IMR-90 (cell line): ENCODE measurements at regions not wholly inside any gene's neighbourhood (a gene's known extent, or its start where the extent isn't known, plus 50 kb on each side); places are given as distances from the start of the nearest gene placed in this dataset.

Source experiments
- ATAC-seq: fragments of 200-7000 bp; cut with Tn5 transposase; 2 replicates; pipeline ENCODE4 v1.9.1; 2020; ENCODE audit warnings: low read depth, mild to moderate bottlenecking, moderate library complexity
- BruUV-seq: library from RNA; stranded (reverse); fragments of 400-500 nt; replicated peaks from 2 replicates; lab custom pipeline; 2021; lab: Mats Ljungman, UMichigan
- CTCF ChIA-PET: fragments of 300-600 bp; formaldehyde crosslinking; extraction: SDS; loops from one replicate; lab custom pipeline; 2021; ENCODE audit warnings: antibody characterized with exemption; lab: Yijun Ruan, JAX
- POLR2A ChIA-PET: fragments of 300-600 bp; sonication (Branson Sonifier 250); formaldehyde crosslinking; loops from one replicate; lab custom pipeline; 2022; ENCODE audit warnings: antibody characterized with exemption; ENCODE audit not compliant: unreplicated experiment; lab: Charles Lee
- DNase-seq: peaks from one replicate; pipeline ENCODE4 v3.0.0; 2013
- H2AFZ ChIP-seq: replicated peaks from 2 replicates; pipeline ENCODE3; 2013; ENCODE audit warnings: low read length, mild to moderate bottlenecking; ENCODE audit not compliant: poor library complexity
- H2AK5ac ChIP-seq: 2 replicates; pipeline ENCODE4 v1.6.1; 2013; ENCODE audit warnings: low read depth, low read length, inconsistent platforms
- H2AK9ac ChIP-seq: replicated peaks from 2 replicates; pipeline ENCODE3; 2013; ENCODE audit warnings: mild to moderate bottlenecking, low read depth, low read length, moderate library complexity; ENCODE audit not compliant: poor library complexity
- H2BK120ac ChIP-seq: 2 replicates; pipeline ENCODE4 v1.6.1; 2013; ENCODE audit warnings: low read depth, low read length, inconsistent platforms
- H2BK15ac ChIP-seq: 3 replicates; pipeline ENCODE4 v1.6.1; 2013; ENCODE audit warnings: low read depth, low read length, inconsistent platforms
- H2BK20ac ChIP-seq: 2 replicates; pipeline ENCODE4 v1.6.1; 2013; ENCODE audit warnings: low read depth, mild to moderate bottlenecking, inconsistent platforms, low read length, moderate library complexity
- H2BK5ac ChIP-seq: 2 replicates; pipeline ENCODE4 v1.6.1; 2013; ENCODE audit warnings: mild to moderate bottlenecking, low read depth, low read length, inconsistent platforms; ENCODE audit not compliant: poor library complexity, severe bottlenecking
- H3K14ac ChIP-seq: replicated peaks from 2 replicates; pipeline ENCODE4 v1.6.1; 2013; ENCODE audit warnings: low read depth, low read length, inconsistent platforms
- H3K18ac ChIP-seq: 2 replicates; pipeline ENCODE4 v1.6.1; 2013; ENCODE audit warnings: low read depth, low read length, control low read depth
- H3K23ac ChIP-seq: 2 replicates; pipeline ENCODE4 v1.6.1; 2013; ENCODE audit warnings: low read depth, low read length, inconsistent platforms
- H3K27ac ChIP-seq: 2 replicates; pipeline ENCODE4 v1.5.1; 2013; ENCODE audit warnings: mild to moderate bottlenecking, control low read depth, low read length; ENCODE audit not compliant: insufficient read depth
- H3K27me3 ChIP-seq: 2 replicates; pipeline ENCODE4 v1.6.1; 2013; ENCODE audit warnings: low read length; ENCODE audit not compliant: control insufficient read depth, insufficient read depth
- H3K36me3 ChIP-seq: 2 replicates; pipeline ENCODE4 v1.6.1; 2013; ENCODE audit warnings: low read length, mixed read lengths; ENCODE audit not compliant: control insufficient read depth, insufficient read depth
- H3K4ac ChIP-seq: 2 replicates; pipeline ENCODE4 v1.6.1; 2013; ENCODE audit warnings: low read depth, low read length, inconsistent platforms
- H3K4me1 ChIP-seq: 2 replicates; pipeline ENCODE4 v1.6.1; 2013; ENCODE audit warnings: low read length, mixed read lengths; ENCODE audit not compliant: control insufficient read depth, insufficient read depth
- H3K4me2 ChIP-seq: 2 replicates; pipeline ENCODE4 v1.6.1; 2013; ENCODE audit warnings: low read depth, mild to moderate bottlenecking, control low read depth, low read length, moderate library complexity
- H3K4me3 ChIP-seq: 2 replicates; pipeline ENCODE4 v1.5.1; 2013; ENCODE audit warnings: low read depth, mild to moderate bottlenecking, control low read depth, low read length, moderate library complexity; ENCODE audit not compliant: insufficient read depth
- H3K56ac ChIP-seq: 2 replicates; pipeline ENCODE4 v1.6.1; 2013; ENCODE audit warnings: low read length, inconsistent platforms; ENCODE audit not compliant: insufficient read depth; ENCODE audit errors: extremely low read depth
- H3K79me1 ChIP-seq, 2 experiments: 2 replicates each; pipeline ENCODE4 v1.6.1; 2013; ENCODE audit warnings: low read length in 2 of 2, inconsistent platforms in 1 of 2, low read depth in 1 of 2
- H3K9ac ChIP-seq: 2 replicates; pipeline ENCODE4 v1.6.1; 2013; ENCODE audit warnings: low read depth, low read length, control low read depth
- H3K9me1 ChIP-seq: 2 replicates; pipeline ENCODE4 v1.6.1; 2013; ENCODE audit warnings: low read length, inconsistent platforms; ENCODE audit not compliant: insufficient read depth
- H3K9me3 ChIP-seq: 2 replicates; pipeline ENCODE4 v1.6.1; 2013; ENCODE audit warnings: low read length; ENCODE audit not compliant: control insufficient read depth, insufficient read depth
- H4K20me1 ChIP-seq: 2 replicates; pipeline ENCODE4 v1.6.1; 2013; ENCODE audit warnings: low read length, inconsistent platforms; ENCODE audit not compliant: insufficient read depth
- H4K5ac ChIP-seq: 2 replicates; pipeline ENCODE4 v1.6.1; 2013; ENCODE audit warnings: mild to moderate bottlenecking, low read depth, low read length, control low read depth
- H4K8ac ChIP-seq, 2 experiments: 2 replicates each; pipeline ENCODE4 v1.6.1; 2013; ENCODE audit warnings: low read depth in 2 of 2, low read length in 2 of 2, control low read depth in 1 of 2, inconsistent platforms in 1 of 2
- H4K91ac ChIP-seq: 2 replicates; pipeline ENCODE4 v1.6.1; 2013; ENCODE audit warnings: low read depth, low read length, inconsistent platforms; ENCODE audit not compliant: insufficient read depth
- BHLHE40 ChIP-seq: fragments of 150-350 bp; IDR thresholded peaks from 2 replicates; pipeline ENCODE4 v1.6.1; 2016; ENCODE audit warnings: mild to moderate bottlenecking, low read depth, low read length
- CEBPB ChIP-seq: IDR thresholded peaks from 2 replicates; pipeline ENCODE4 v1.6.1; 2012; ENCODE audit warnings: low read depth, low read length, improper control_type of control experiment
- CHD1 ChIP-seq: IDR thresholded peaks from 2 replicates; pipeline ENCODE4 v1.6.1; 2012; ENCODE audit warnings: low read depth, low read length, improper control_type of control experiment
- FOS ChIP-seq: fragments of 150-350 bp; IDR thresholded peaks from 2 replicates; pipeline ENCODE4 v1.6.1; 2016; ENCODE audit warnings: low read depth, low read length
- MXI1 ChIP-seq: IDR thresholded peaks from 2 replicates; pipeline ENCODE4 v1.6.1; 2012; ENCODE audit warnings: low read depth, mild to moderate bottlenecking, low read length, moderate library complexity, borderline replicate concordance
- NFE2L2 ChIP-seq: fragments of 150-350 bp; IDR thresholded peaks from 2 replicates; pipeline ENCODE4 v1.6.1; 2016; ENCODE audit warnings: low read depth, mild to moderate bottlenecking, low read length
- RAD21 ChIP-seq: IDR thresholded peaks from 2 replicates; pipeline ENCODE4 v1.6.1; 2012; ENCODE audit warnings: low read length, improper control_type of control experiment
- RCOR1 ChIP-seq: IDR thresholded peaks from 2 replicates; pipeline ENCODE4 v1.6.1; 2012; ENCODE audit warnings: mild to moderate bottlenecking, low read length, improper control_type of control experiment; ENCODE audit not compliant: insufficient replicate concordance
- RFX5 ChIP-seq: IDR thresholded peaks from 2 replicates; pipeline ENCODE4 v1.8.0; 2012; ENCODE audit warnings: low read depth, mild to moderate bottlenecking, low read length, moderate library complexity
- SMC3 ChIP-seq: fragments of 150-350 bp; IDR thresholded peaks from 2 replicates; pipeline ENCODE4 v1.6.1; 2016; ENCODE audit warnings: low read depth, mild to moderate bottlenecking, antibody characterized with exemption, low read length, moderate library complexity
- WGBS, 2 experiments: methylation state at CpG; one replicate each; pipeline versions ENCODE4 v1.1.5 to v1.1.7; 2013; ENCODE audit warnings: missing lambda C conversion rate in 2 of 2; ENCODE audit not compliant: insufficient read length in 1 of 2; ENCODE audit errors: extremely low coverage in 2 of 2; 5-methylcytosine and 5-hydroxymethylcytosine counted together
- dilution Hi-C: fragments of 300-500 bp; cut with HindIII; formaldehyde crosslinking; loops from one replicate; pipeline ENCODE4 v1.14.3; 2018; ENCODE audit warnings: low sequenced_read_pairs; ENCODE audit not compliant: unreplicated experiment
- in situ Hi-C: fragments of 300-500 bp; cut with MboI; formaldehyde crosslinking; loops from 3 replicates; pipeline ENCODE4 v1.14.3; 2019; ENCODE audit warnings: low sequenced_read_pairs, inconsistent platforms, mixed read lengths
- intact Hi-C: fragments of 100-400 bp; cut with micrococcal nuclease; formaldehyde crosslinking; loops from 2 replicates; pipeline ENCODE4 v1.10.0; 2022
- TF ChIP-seq, protein P1 (sequence below): fragments of 150-350 bp; IDR thresholded peaks from 2 replicates; pipeline ENCODE4 v1.6.1; 2017; ENCODE audit warnings: mild to moderate bottlenecking, antibody characterized with exemption, low read length, low read depth
- TF ChIP-seq, protein P2 (sequence below): conservative IDR thresholded peaks from 2 replicates; pipeline ENCODE4 v1.5.1; 2012; ENCODE audit warnings: mild to moderate bottlenecking, low read depth, low read length, improper control_type of control experiment
- TF ChIP-seq, protein P3 (sequence below): fragments of 150-350 bp; IDR thresholded peaks from 2 replicates; pipeline ENCODE4 v1.6.1; 2016; ENCODE audit warnings: low read depth, mild to moderate bottlenecking, low read length, moderate library complexity, borderline replicate concordance

DNA sequence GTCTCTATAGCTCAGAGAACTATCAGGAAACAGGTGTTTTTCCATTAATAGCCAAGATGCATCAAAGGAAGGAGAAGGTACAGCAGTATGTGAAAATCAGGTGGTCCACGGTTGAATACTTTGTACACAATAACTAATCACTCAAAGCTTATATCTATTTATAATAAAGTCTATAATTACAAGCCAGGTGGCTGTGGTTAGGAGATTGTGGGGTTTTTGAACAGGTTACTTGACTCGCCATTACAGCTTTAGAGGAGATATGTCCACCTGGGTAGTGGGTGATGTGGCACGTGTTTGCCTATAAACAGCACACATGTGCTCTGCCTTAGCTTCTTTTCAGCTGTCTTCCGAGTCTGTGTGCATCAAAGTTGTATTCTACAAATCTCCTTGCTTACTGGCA lies 892.2 kb upstream of the ZEB2 start:
- Histone ChIP-seq H4K5ac (no peak overlapping the region), H3K9me3 (no peaks in the 10 kb centered on the region), H3K9me1 (no peaks in the 10 kb centered on the region), H2BK120ac (no peak overlapping the region), H3K23ac (no peak overlapping the region), H2AK9ac (no peak overlapping the region), H2AK5ac (no peak overlapping the region), H3K79me1 (no peaks in the 10 kb centered on the region), H3K14ac (no peak overlapping the region), H3K4ac (no peak overlapping the region), H4K8ac (no peak overlapping the region), H3K4me1 (no peaks in the 10 kb centered on the region), H2BK5ac (no peak overlapping the region), H3K27ac (no peak overlapping the region), H3K4me2 (no peak overlapping the region), H3K4me3 (no peak overlapping the region), H2BK15ac (no peak overlapping the region), H3K18ac (no peak overlapping the region), H4K20me1 (no peaks in the 10 kb centered on the region), H3K36me3 (no peaks in the 10 kb centered on the region), H2AFZ (no peak overlapping the region), H3K56ac (no peak overlapping the region), H4K91ac (no peak overlapping the region), H3K9ac (no peak overlapping the region), H2BK20ac (no peak overlapping the region), H3K27me3 (no peaks in the 10 kb centered on the region)
- in situ Hi-C loops (no loop called here), intact Hi-C loops (no loop called here), dilution Hi-C loops (no loop called here)
- CTCF ChIA-PET, result no interaction called here
- no CpG with 5 or more reads among the region's 4 CpGs for WGBS, 2 experiments
- DNase-seq (no peak), ATAC-seq (no peak)
- no TSS peak for BruUV-seq
- no peak for TF ChIP-seq BHLHE40
- TF ChIP-seq SMC3, result no peak
- no peak for TF ChIP-seq RCOR1
- no peak for TF ChIP-seq FOS
- TF ChIP-seq, protein P1, sequence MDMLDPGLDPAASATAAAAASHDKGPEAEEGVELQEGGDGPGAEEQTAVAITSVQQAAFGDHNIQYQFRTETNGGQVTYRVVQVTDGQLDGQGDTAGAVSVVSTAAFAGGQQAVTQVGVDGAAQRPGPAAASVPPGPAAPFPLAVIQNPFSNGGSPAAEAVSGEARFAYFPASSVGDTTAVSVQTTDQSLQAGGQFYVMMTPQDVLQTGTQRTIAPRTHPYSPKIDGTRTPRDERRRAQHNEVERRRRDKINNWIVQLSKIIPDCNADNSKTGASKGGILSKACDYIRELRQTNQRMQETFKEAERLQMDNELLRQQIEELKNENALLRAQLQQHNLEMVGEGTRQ, result no peak
- TF ChIP-seq RFX5, result no peak
- no peak for TF ChIP-seq RAD21
- no peak for TF ChIP-seq CEBPB
- no peak for TF ChIP-seq MXI1
- TF ChIP-seq, protein P2, sequence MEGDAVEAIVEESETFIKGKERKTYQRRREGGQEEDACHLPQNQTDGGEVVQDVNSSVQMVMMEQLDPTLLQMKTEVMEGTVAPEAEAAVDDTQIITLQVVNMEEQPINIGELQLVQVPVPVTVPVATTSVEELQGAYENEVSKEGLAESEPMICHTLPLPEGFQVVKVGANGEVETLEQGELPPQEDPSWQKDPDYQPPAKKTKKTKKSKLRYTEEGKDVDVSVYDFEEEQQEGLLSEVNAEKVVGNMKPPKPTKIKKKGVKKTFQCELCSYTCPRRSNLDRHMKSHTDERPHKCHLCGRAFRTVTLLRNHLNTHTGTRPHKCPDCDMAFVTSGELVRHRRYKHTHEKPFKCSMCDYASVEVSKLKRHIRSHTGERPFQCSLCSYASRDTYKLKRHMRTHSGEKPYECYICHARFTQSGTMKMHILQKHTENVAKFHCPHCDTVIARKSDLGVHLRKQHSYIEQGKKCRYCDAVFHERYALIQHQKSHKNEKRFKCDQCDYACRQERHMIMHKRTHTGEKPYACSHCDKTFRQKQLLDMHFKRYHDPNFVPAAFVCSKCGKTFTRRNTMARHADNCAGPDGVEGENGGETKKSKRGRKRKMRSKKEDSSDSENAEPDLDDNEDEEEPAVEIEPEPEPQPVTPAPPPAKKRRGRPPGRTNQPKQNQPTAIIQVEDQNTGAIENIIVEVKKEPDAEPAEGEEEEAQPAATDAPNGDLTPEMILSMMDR, result no peak
- no peak for TF ChIP-seq CHD1
- TF ChIP-seq, protein P3, sequence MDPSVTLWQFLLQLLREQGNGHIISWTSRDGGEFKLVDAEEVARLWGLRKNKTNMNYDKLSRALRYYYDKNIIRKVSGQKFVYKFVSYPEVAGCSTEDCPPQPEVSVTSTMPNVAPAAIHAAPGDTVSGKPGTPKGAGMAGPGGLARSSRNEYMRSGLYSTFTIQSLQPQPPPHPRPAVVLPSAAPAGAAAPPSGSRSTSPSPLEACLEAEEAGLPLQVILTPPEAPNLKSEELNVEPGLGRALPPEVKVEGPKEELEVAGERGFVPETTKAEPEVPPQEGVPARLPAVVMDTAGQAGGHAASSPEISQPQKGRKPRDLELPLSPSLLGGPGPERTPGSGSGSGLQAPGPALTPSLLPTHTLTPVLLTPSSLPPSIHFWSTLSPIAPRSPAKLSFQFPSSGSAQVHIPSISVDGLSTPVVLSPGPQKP, result no peak
- TF ChIP-seq NFE2L2, result no peak
- POLR2A ChIA-PET, result no interaction called here
